ENCODE measurements at regions not wholly inside any gene's neighbourhood (a gene's known extent, or its start where the extent isn't known, plus 50 kb on each side); places are given as distances from the start of the nearest gene placed in this dataset.

DNA sequence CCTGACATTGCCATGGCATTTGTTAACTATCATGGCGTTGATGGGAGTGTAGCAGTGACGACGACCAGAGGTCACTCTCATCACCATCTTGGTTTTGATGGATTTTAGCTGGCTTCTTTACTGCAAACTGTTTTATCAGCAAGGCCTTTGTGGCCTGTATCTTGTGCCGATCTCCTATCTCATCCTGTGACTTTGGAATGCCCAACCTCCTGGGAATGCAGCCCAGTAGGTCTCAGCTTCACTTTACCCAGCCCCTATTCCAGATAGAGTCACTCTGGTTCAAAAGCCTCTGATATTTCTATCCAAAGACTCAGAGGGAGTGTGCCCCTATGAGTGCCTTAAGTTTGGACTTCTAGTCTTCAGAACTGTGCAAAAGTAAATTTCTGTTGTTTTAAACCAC, 130.1 kb downstream of the ADAMTS1 start:
- no peak for DNase-seq
- TF ChIP-seq GATA1 (IDR thresholded peaks at IDR 0.05; ENCODE audit: low read depth, low read length) (no peak), POLR2A (IDR thresholded peaks at IDR 0.05; ENCODE audit: low read length) (no peak)

DNA sequence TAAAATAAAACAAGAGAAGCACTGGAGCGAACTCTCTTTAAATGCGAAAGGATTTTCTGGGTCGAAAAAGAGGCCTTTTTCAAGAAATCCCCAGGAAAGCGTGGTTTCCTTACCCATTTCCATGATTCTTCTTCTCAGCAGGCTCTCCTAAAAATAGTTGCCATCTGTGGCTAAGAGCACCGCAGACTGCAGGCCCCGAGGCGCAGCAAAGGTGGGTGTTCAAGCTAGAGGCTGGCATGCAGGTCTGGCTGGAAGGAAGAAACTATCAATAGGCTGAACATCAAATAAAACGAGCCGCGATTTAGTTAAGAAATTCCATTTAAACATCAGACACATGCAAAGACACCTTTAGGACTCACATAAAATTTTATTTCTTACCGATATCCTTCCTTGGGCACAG, 135.1 kb downstream of the ADAMTS1 start:
- no peak for DNase-seq
- TF ChIP-seq POLR2A (IDR thresholded peaks at IDR 0.05; ENCODE audit: low read length) (no peak), GATA1 (IDR thresholded peaks at IDR 0.05; ENCODE audit: low read depth, low read length) (no peak)

DNA sequence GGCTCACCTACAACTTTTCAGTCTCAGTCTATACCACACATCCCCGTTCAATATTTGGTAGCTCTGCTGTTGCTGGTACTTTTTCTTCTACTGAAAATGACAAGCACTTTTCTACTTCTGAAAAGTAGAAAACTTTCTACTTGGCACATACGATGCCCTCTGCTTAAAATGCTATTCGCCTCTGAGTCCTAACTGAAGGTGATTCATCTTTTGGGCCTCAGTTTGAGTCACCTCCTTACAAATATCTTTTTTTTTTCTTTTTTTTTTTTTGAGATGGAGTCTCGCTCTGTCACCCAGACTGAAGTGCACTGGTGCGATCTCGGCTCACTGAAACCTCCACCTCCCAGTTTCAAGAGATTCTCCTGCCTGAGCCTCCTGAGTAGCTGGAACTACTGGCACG, 136.0 kb upstream of the CYYR1 start:
- TF ChIP-seq GATA1 (IDR thresholded peaks at IDR 0.05; ENCODE audit: low read depth, low read length) (no peak), POLR2A (IDR thresholded peaks at IDR 0.05; ENCODE audit: low read length) (no peak)
- DNase-seq: no peak

DNA sequence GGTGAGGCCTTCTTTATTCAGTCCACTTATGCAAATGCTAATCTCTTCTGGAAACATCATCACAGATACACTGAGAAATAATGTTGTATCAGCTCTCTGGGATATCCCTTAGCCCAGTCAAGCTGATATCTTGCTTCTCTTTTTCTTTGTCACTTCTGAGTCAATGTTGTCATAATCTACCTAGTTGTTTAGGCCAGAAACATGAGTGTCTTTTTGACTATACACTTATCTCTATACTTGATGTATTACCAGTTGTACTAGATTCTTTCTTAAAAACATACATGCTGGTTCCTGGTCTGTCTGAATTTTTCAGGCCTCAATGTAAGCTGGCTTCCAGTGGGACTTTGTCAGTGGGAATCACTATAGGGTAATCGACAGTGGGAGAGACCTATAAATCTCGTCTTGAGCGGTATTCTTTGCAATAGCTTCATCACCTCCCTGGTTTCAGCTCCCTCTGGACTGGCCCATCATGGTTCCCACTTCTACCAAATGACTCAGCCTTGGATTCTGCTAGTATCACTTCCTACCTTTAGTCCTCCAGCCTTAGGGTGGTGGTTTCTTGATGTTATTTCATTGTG, 135.2 kb upstream of the CYYR1 start:
- TF ChIP-seq POLR2A (IDR thresholded peaks at IDR 0.05; ENCODE audit: low read length): no peak
- no peak for TF ChIP-seq GATA1 (IDR thresholded peaks at IDR 0.05; ENCODE audit: low read depth, low read length)
- DNase-seq: no peak

DNA sequence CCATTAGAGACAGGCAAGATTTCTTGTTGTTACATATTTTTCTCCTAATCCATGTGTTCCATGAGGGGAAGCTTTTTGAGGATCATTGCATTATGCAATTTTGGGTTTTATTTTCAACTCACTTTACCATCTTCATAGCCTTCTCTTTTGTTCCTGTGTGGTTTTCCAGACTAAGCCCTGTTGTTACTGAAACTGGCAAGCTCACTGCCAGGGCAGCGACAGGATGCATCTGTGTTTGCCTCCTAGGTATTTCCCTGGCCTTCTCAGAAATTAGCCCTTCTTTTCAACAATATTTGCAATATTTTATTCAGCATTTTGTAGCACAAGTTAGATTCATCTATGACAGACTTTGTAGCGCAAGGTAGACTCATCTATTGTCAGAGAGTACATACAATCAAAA, 134.2 kb upstream of the CYYR1 start:
- no peak for TF ChIP-seq POLR2A (IDR thresholded peaks at IDR 0.05; ENCODE audit: low read length)
- TF ChIP-seq GATA1 (IDR thresholded peaks at IDR 0.05; ENCODE audit: low read depth, low read length): no peak
- DNase-seq: no peak

DNA sequence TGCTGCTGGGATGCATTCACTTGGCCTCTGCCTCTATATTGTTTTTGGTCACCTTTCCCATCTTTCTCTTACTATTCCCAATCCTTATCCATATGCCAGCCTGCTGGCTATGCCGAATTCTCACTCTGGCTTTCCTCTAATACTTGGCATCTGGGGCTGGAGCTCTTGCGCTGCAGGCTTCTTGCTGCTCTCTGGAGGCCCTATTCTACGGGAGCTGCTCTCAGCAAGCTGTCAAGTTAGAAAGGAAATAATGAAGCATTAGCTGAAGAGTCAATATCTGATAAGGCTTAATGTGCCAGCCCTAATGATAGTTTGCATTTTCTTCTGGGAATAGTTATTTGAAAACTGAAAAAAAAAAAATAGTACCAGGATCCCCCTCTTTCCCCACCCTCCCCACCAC, 125.3 kb upstream of the CYYR1 start:
- no peak for TF ChIP-seq GATA1 (IDR thresholded peaks at IDR 0.05; ENCODE audit: low read depth, low read length)
- TF ChIP-seq POLR2A (IDR thresholded peaks at IDR 0.05; ENCODE audit: low read length): no peak
- no peak for DNase-seq

DNA sequence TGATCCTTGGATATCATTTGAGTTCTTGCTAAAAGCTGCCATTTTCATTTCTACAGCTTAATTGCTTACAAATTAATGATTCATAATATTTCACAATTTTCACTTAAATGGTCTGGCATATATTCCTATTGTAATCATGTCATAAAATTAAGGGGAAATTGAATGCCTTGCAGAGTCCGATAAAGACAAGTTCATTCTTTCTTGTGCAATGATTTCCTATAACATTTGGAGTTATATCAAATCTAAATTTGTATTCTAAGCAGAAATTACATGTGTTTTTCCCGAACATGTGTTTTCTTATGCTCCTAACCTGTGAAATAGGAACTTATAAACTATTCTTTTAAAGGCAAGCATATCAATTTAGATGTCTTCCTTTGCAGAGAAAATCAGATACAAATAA, 118.3 kb upstream of the CYYR1 start:
- no peak for TF ChIP-seq GATA1 (IDR thresholded peaks at IDR 0.05; ENCODE audit: low read depth, low read length)
- no peak for DNase-seq

DNA sequence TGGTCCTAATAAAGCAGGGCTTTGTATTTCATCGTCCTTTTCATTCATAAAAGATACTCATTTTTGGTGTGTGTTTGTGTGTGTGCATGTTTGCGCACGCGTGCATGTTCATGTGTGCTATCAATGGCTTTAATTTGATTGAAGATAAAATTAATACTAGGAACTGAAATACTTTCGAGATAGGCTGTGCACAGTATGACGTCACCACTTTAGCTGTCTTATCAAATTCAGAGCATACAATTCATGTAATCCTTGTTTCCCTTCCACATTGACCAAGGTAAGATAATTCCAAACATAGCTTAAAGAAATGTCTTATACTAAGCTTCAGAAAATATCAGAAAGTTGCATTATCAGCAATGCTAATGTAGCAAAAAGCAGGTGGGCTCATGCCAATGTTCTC, 113.6 kb upstream of the CYYR1 start:
- DNase-seq: no peak
- TF ChIP-seq POLR2A (IDR thresholded peaks at IDR 0.05; ENCODE audit: low read length) (no peak), GATA1 (IDR thresholded peaks at IDR 0.05; ENCODE audit: low read depth, low read length) (no peak)

DNA sequence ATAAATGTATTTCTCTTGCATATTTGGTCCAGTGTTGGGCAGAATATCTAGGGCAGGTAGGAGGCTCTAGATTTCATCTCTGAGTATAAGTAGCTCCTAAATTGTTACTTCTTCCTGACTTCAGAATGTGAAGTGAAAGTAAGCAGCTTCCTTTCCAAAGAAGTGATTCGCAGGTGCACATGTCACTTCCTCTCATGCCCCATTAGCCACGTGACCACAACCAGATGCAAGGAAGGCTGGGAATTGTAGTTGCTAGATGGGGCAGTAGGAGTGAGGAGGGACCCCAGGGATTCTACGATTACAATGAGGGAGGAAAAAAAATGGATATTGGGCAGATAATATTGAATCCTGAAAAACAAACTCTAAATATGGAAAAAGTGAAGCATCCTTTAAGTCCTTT, 113.2 kb upstream of the CYYR1 start:
- DNase-seq: no peak
- TF ChIP-seq GATA1 (IDR thresholded peaks at IDR 0.05; ENCODE audit: low read depth, low read length): no peak
- no peak for TF ChIP-seq POLR2A (IDR thresholded peaks at IDR 0.05; ENCODE audit: low read length)

DNA sequence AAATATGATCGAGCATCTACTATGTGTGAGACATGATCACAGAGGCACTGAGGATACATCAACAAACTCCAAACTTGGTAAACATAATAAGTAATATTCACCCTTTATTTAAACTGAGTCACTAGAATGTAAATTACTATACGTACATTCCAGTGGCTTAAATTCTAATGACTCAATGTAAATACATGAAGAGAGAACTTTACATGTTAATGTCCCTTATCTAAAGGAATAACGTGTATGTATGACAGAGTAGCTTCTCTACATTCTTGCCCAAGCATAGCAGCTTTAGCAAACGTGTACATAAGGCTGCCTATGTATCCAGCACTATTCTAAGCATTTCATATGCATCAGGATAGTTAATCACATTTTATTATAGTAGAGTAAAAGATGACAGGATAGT, 111.8 kb upstream of the CYYR1 start:
- TF ChIP-seq GATA1 (IDR thresholded peaks at IDR 0.05; ENCODE audit: low read depth, low read length): no peak
- no peak for DNase-seq

DNA sequence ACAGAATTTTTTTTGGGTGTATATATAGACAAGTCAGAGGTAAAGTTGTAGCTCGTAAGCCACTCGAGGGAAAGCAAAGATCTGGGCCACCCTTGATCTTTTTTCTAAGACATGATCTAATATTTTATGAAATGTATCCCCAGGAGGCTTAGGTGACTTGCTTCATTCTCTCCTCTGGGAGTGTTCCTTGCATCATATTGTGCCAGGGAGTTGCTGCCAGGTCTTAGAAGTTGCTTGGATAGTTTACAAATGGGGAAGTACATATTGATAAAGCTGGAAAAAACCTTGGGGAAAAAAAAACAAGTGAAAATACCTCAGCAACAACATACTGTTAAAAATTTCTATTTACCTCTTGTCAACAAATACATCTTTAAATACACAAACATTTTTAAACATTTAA, 110.9 kb upstream of the CYYR1 start:
- no peak for DNase-seq
- TF ChIP-seq GATA1 (IDR thresholded peaks at IDR 0.05; ENCODE audit: low read depth, low read length): no peak
- TF ChIP-seq POLR2A (IDR thresholded peaks at IDR 0.05; ENCODE audit: low read length): no peak

DNA sequence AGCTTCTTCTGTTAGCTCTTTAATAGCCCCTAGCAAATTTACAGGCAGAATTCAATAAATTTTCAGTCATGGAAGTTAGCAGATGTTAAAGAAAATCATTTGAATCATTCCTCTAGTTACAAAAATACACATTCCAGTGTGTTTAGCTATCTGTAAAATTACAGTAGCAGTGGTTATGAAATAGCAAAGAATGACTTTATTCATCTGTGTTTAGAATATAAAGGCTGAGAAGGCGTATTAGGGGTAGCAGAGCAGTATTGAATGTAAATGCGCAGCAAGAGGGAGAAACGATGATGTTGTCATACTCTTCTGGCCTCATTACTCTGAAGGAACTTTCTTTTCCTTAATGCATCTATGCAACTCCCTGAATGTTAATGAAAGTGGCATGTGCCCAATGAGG, 106.2 kb upstream of the CYYR1 start:
- no peak for DNase-seq
- TF ChIP-seq GATA1 (IDR thresholded peaks at IDR 0.05; ENCODE audit: low read depth, low read length) (no peak), POLR2A (IDR thresholded peaks at IDR 0.05; ENCODE audit: low read length) (no peak)

DNA sequence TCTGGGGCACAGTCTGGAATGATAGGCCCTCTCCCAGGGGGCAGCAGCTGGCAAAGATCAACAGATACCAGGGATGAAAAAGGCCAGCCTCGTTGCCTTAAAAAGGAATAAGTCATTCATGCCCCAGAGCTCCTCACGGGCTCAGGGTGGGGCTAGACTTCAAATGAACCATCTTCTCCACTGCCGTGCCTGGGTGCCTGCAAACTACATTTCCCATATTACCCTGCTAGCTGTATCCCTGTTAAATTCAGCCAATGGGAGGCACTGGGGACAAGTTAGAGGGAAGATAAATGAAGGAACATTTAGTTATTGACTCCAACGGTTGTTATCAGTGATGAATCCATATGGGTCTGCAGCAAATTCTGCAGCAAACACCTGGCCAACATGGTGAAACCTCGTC, 101.2 kb upstream of the CYYR1 start:
- TF ChIP-seq GATA1 (IDR thresholded peaks at IDR 0.05; ENCODE audit: low read depth, low read length) (no peak), POLR2A (IDR thresholded peaks at IDR 0.05; ENCODE audit: low read length) (no peak)
- no peak for DNase-seq

DNA sequence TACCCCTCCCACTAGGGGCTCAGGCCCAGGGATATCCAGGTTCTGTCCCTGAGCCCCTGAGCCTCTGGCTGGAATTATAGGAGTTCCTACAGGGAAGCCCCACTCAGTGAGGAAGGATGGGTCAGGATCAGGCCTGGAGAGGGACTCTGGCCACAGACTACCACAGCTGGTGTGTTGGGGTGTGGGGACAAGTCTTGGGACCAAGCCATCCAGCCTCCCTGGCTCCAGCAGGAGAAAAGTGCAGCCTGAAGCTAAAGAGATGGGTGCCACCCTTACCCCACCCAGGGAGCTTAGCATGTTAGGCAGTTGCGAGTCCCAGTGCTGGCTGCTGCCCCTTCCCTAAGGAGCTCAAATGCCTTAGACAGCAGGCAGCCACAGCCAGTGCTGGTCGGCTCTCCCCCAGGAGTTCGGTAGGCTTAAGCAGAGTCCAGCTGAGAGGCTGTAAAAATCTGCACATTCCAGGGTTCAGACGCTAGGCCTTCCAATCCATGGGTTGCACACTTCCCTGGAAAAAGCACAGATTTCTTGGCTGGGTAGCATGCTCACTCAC, 96.2 kb upstream of the CYYR1 start:
- no peak for DNase-seq
- TF ChIP-seq POLR2A (IDR thresholded peaks at IDR 0.05; ENCODE audit: low read length) (no peak), GATA1 (IDR thresholded peaks at IDR 0.05; ENCODE audit: low read depth, low read length) (no peak)

DNA sequence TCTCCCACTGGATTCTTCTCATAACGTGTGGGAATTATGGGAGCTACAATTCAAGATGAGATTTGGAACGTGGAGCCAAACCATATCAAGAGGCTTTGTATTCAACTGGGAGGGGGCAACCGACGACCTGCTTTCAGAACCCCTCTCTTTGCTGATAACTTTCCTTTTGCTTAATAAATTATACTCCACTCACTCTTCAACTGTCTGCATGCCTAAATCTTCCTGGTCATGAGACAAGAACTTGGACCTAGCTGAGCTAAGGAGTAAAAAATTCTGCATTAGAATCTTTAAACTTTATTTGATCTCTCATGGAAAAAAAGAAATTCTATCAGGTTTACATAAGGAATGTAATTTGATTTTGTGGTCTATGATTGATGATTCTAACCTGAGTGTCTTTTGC, 86.7 kb upstream of the CYYR1 start:
- TF ChIP-seq GATA1 (IDR thresholded peaks at IDR 0.05; ENCODE audit: low read depth, low read length) (no peak), POLR2A (IDR thresholded peaks at IDR 0.05; ENCODE audit: low read length) (no peak)
- no peak for DNase-seq

DNA sequence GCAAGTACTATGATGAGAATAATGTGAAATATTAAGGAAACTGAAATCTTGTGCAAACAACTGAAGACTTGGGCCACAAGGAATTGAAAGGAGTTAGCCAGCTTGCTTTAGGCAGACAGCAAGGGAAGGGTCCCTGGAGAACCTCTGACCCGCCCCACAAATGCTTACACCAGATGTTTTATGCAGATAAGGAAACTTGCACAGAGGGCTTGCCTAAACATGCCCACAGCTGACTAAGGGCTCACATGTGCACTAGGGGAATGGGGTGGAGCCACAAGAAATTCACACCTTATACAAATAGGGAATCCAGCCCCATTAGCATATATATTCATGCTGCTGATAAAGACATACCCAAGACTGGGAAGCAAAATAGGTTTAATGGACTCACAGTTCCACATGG, 86.1 kb upstream of the CYYR1 start:
- DNase-seq: peak; percentile 1 to 4
- TF ChIP-seq GATA1 (IDR thresholded peaks at IDR 0.05; ENCODE audit: low read depth, low read length) (no peak), POLR2A (IDR thresholded peaks at IDR 0.05; ENCODE audit: low read length) (no peak)
